ENCODE measurements at regions not wholly inside any gene's neighbourhood (a gene's known extent, or its start where the extent isn't known, plus 50 kb on each side); places are given as distances from the start of the nearest gene placed in this dataset.

DNA sequence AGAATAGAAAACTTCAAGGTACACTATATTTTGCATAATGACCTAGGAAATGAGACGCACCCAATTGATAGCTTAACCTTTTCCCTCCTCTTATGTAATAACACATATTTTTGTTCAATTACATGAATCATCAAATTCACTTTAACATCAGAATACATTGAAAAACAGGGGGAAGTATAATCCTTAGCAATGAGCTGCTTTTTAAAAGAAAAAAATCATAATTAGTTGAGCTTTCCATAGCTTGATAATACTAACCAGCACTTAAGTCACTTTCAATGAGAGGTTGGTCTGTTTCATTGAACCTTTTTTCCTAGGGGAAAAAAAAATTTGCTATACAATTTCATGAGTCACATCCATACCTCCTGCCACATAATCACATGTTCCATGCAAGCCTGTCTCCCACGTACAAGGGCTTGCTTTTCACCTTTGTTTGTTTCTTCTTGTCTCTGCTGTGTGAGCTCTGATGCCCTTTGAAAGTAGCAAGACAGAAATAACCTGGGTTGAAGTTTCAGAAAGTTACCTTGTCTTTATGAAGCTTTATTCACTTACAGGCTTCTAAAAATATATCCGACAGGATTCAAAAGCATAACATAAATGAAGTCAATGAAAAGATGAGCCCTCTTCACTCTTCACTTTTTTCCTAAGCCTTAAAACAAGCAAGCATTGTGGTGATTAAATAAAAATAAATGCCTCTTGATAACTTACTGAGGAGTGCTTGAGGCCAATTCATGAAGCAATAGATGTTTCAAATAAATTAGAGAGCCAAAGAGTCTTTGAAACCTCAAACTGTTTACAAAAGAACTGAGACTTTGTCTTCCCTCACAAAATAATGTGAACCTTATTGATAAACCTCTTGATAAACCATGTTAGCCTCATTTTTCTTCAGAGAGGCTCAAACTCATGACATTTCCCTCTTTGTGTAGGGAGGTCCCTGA is 108.5 kb downstream of the FEM1C start:
- peaks cover 8% of the 10 kb centered on the region for H3K4me1 ChIP-seq (ENCODE audit: insufficient read depth)
- no peaks in the 10 kb centered on the region for H3K9me2 ChIP-seq (replicated peaks; ENCODE audit: insufficient read depth)
- DNase-seq (ENCODE audit: low spot score) = no peak
- H3K36me3 ChIP-seq (replicated peaks; ENCODE audit: insufficient read depth, low read depth) = no peaks in the 10 kb centered on the region
- H2AFZ ChIP-seq = no peak overlapping the region
- H3K79me2 ChIP-seq = no peaks in the 10 kb centered on the region
- no peaks in the 10 kb centered on the region for H3K9me3 ChIP-seq (ENCODE audit: low read depth)
- H3K4me2 ChIP-seq = no peak overlapping the region
- no peak overlapping the region for H3K27ac ChIP-seq
- H3K4me3 ChIP-seq = no peak overlapping the region
- H4K20me1 ChIP-seq (ENCODE audit: insufficient read depth, poor library complexity, severe bottlenecking) = no peaks in the 10 kb centered on the region
- TF ChIP-seq EZH2 (IDR thresholded peaks at IDR 0.05; ENCODE audit: borderline replicate concordance) = no peak
- TF ChIP-seq, protein P1, sequence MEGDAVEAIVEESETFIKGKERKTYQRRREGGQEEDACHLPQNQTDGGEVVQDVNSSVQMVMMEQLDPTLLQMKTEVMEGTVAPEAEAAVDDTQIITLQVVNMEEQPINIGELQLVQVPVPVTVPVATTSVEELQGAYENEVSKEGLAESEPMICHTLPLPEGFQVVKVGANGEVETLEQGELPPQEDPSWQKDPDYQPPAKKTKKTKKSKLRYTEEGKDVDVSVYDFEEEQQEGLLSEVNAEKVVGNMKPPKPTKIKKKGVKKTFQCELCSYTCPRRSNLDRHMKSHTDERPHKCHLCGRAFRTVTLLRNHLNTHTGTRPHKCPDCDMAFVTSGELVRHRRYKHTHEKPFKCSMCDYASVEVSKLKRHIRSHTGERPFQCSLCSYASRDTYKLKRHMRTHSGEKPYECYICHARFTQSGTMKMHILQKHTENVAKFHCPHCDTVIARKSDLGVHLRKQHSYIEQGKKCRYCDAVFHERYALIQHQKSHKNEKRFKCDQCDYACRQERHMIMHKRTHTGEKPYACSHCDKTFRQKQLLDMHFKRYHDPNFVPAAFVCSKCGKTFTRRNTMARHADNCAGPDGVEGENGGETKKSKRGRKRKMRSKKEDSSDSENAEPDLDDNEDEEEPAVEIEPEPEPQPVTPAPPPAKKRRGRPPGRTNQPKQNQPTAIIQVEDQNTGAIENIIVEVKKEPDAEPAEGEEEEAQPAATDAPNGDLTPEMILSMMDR (IDR thresholded peaks at IDR 0.05; ENCODE audit: poor library complexity) = no peak
- TF ChIP-seq EZH2phosphoT487 (IDR thresholded peaks at IDR 0.05; ENCODE audit: low read depth, severe bottlenecking, unreplicated experiment) = no peak
- no peaks in the 10 kb centered on the region for H3K27me3 ChIP-seq
- 78% methylated on average over 3 of the region's 3 CpGs for WGBS (ENCODE audit: low lambda C conversion rate, missing lambda C conversion rate)

DNA sequence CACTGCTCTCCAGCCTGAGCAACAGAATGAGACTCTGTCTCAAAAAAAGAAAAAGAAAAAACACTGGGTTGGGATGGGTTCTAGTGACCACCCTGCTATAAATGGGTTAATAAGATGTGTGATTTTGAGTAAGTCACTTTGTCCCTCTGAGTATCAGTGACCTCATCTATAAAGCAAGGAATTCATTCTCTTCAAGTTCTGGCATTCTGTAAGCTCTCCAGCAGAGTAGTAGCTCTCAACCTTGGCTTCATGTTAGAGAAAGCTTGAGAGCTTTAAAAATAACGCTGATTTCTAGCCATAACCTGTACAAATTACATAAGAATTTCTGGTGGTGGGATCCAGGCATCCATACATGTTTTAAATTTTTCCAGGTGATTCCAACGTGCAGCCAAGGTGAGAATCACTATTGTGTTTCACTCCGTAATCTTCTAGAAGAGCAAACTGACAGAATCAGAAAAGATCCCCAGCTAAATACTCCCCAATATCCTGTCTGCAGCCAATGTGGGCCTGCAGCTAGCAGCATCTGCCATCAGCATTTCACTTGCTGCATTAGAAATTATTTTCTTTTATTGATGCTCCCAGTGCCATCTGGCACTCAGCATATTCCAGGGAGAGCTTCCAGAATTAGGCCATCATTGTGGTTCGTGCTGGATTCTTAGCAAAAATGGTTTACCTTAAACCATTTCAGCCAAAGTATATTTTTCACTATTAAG is 109.4 kb downstream of the FEM1C start:
- H3K27ac ChIP-seq = no peak overlapping the region
- H2AFZ ChIP-seq = no peak overlapping the region
- TF ChIP-seq EZH2phosphoT487 (IDR thresholded peaks at IDR 0.05; ENCODE audit: low read depth, severe bottlenecking, unreplicated experiment) (no peak), EZH2 (IDR thresholded peaks at IDR 0.05; ENCODE audit: borderline replicate concordance) (no peak)
- TF ChIP-seq, protein P1 (IDR thresholded peaks at IDR 0.05; ENCODE audit: poor library complexity) = no peak
- H4K20me1 ChIP-seq (ENCODE audit: insufficient read depth, poor library complexity, severe bottlenecking) = no peaks in the 10 kb centered on the region
- H3K4me2 ChIP-seq = no peak overlapping the region
- peaks cover 8% of the 10 kb centered on the region for H3K4me1 ChIP-seq (ENCODE audit: insufficient read depth)
- no peaks in the 10 kb centered on the region for H3K9me3 ChIP-seq (ENCODE audit: low read depth)
- H3K4me3 ChIP-seq = no peak overlapping the region
- H3K79me2 ChIP-seq = no peaks in the 10 kb centered on the region
- WGBS (ENCODE audit: low lambda C conversion rate, missing lambda C conversion rate) = 81% methylated on average over 4 of the region's 4 CpGs
- no peaks in the 10 kb centered on the region for H3K36me3 ChIP-seq (replicated peaks; ENCODE audit: insufficient read depth, low read depth)
- no peak for DNase-seq (ENCODE audit: low spot score)
- H3K27me3 ChIP-seq = no peaks in the 10 kb centered on the region
- H3K9me2 ChIP-seq (replicated peaks; ENCODE audit: insufficient read depth) = no peaks in the 10 kb centered on the region

GRCh38 chr5:115433918-115434317 is 110.7 kb downstream of the FEM1C start:
- Histone ChIP-seq H3K27me3 (no peaks in the 10 kb centered on the region), H4K20me1 (ENCODE audit: insufficient read depth, poor library complexity, severe bottlenecking) (no peaks in the 10 kb centered on the region), H3K79me2 (no peaks in the 10 kb centered on the region), H3K27ac (no peak overlapping the region), H2AFZ (no peak overlapping the region), H3K36me3 (replicated peaks; ENCODE audit: insufficient read depth, low read depth) (no peaks in the 10 kb centered on the region), H3K9me2 (replicated peaks; ENCODE audit: insufficient read depth) (no peaks in the 10 kb centered on the region), H3K9me3 (ENCODE audit: low read depth) (no peaks in the 10 kb centered on the region), H3K4me3 (no peak overlapping the region), H3K4me2 (no peak overlapping the region), H3K4me1 (ENCODE audit: insufficient read depth) (peaks cover 8% of the 10 kb centered on the region)
- no peak for DNase-seq (ENCODE audit: low spot score)
- TF ChIP-seq EZH2phosphoT487 (IDR thresholded peaks at IDR 0.05; ENCODE audit: low read depth, severe bottlenecking, unreplicated experiment) (no peak), EZH2 (IDR thresholded peaks at IDR 0.05; ENCODE audit: borderline replicate concordance) (no peak)
- TF ChIP-seq, protein P1 (IDR thresholded peaks at IDR 0.05; ENCODE audit: poor library complexity) = no peak

Measured in hepatocyte (in vitro differentiated cells).